Astrocyte (in vitro differentiated cells and primary cell): ENCODE measurements at regions not wholly inside any gene's neighbourhood (a gene's known extent, or its start where the extent isn't known, plus 50 kb on each side); places are given as distances from the start of the nearest gene placed in this dataset.

ENCODE experiments used
- CTCF ChIP-seq: IDR thresholded peaks from 2 replicates; pipeline ENCODE4 v1.5.1; 2011; ENCODE audit warnings: low read depth, mild to moderate bottlenecking, inconsistent platforms, low read length, moderate library complexity; ENCODE audit not compliant: insufficient read depth
- EZH2 ChIP-seq: IDR thresholded peaks from 2 replicates; pipeline ENCODE4 v1.6.1; 2012; ENCODE audit warnings: mild to moderate bottlenecking, low read length, inconsistent platforms; ENCODE audit not compliant: insufficient read depth

GRCh38 chr18:26756556-26756955 is 109.0 kb downstream of the AQP4 start:
- TF ChIP-seq CTCF = no peak
- TF ChIP-seq EZH2 = no peak
